NCI-H1694 (cell line): ENCODE measurements at regions not wholly inside any gene's neighbourhood (a gene's known extent, or its start where the extent isn't known, plus 50 kb on each side); places are given as distances from the start of the nearest gene placed in this dataset.
"Not testable (repeated sequence)": the region's sequence is repeated elsewhere in the genome, so short reads cannot be mapped to it uniquely, and the experiment has no call there.

Experiments
- DNase-seq: peaks from one replicate; lab custom pipeline; 2025; lab: John Stamatoyannopoulos, UW

DNA sequence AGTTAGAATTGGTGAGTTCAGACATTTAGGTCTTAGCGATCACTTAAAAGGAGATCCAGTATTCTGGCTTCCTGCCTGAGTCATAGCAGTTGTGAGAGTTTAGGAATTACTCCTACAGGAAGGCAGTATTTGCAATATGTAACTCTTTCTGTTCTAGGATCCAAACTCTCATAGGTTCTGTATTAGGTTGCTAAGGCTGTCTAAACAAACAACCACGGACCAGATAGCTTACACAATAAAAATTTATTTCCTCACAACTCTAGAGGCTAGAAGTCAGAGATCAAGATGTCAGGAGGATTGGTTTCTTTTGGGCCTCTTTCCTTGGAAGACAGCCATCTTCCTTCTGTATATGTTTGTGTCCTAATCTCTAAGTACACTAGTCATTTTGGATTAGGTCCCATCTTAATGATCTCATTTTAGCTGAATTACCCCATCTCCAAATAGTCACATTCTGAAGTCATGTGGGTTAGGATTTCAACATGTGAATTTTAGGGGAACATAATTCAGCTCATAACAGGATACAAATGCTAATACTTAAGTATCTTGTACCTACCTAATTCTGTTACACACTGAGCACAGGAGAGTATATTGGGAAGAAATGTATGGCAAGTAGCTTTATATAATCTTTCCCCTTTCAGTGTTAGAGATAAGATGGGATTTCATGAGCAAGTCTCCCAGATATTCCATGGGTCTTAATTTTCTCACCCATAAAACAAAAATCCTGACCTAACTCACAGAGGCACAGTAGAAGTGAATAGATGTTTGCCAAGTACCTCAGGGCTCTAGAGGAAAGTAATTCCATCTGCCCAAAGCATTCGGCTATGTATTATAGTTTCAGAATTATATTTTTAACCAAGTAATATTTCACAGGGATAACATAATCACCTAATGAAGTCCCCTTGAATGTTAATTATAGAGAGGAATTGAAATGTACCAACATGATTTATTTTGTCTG lies 144.4 kb downstream of the PTBP2 start:
- DNase-seq, result no peak

GRCh38 chr1:96872757-96873156 lies 151.2 kb downstream of the PTBP2 start:
- DNase-seq, result no peak

GRCh38 chr1:96878640-96879039 lies 157.1 kb downstream of the PTBP2 start:
- DNase-seq, result no peak

DNA sequence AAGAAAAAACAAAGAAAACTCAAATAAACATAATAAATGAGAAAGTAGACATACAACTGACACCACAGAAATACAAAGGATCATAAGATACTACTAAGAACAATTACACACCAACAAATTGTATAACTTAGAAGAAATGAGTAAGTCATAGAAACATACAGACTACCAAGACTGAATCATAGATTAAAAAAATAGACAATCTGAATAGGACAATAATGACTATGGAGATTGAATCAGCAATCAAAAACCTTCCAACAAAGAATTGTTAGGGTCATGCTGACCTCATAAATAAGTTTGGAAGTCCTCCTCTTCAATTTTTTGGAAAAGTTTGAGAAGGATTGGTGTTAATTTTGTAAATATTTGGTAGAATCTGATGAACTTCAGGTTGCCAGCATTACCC lies 159.0 kb downstream of the PTBP2 start:
- DNase-seq, result no peak

DNA sequence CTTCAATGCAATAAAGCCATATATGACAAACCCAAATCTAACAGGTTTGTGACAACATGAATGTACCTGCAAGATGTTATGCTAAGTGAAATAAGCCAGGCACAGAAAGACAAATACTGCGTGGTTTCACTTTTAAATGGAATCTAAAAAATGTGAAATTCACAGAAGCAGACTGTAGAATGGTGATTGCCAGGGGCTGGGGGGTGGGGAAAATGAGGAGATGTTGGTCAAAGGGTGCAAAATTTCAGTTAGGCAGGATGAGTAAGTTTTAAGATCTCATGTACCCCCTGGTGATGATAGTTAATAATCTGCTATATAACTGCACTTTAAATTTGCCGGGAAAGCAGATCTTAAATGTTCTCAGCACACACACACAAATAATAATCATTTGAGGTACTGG lies 160.5 kb downstream of the PTBP2 start:
- DNase-seq, result no peak

GRCh38 chr1:96886474-96886873 lies 164.9 kb downstream of the PTBP2 start:
- DNase-seq, result no peak

DNA sequence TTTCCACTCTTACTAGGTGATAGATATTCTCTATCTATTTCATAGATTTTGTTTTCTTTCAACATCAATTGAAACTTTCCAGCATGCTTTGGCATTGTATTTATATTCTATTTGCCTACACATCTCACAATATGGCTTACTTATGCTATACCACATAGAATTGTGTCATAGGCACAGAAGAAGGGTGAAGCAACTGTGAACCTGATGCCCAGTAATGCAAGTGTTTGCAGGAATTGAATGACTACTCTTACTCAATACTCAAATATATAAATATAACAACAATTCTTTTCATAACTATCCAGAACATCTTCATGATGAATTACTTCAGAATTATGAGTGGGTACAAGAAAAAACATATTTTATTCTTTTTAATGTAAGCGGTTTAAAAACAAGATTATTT lies 165.9 kb downstream of the PTBP2 start:
- no peak for DNase-seq

DNA sequence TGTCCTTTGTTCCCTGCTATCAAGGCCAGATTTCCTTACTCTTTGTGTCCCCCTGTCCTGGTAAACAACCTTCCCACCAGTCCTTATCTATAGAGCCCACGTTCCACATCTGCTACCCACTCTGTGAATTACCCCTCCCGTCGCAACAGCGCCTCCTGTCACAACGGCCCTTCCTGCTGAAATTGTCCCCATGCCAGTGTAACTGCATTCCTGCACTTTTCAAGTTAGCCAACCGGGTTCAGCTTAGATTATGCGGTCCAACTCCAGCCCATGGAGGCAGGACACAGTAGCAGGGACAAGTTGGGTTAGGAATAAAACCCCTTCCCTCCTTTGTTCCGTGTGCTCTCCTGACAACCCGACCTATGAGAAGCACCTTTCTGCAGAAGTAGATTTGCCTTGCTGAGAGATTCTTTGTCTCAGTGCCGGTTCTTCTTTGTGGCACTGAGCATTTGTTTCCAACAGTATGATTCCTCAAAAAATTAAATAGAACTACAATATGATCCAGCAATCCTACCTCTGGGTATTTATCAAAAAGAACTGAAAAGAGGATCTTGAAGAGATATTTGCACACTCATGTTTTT lies 180.3 kb downstream of the PTBP2 start:
- DNase-seq, result no peak

- no peak for DNase-seq
Observed at GRCh38 chr1:96912248-96912647, 190.7 kb downstream of the PTBP2 start.

DNA sequence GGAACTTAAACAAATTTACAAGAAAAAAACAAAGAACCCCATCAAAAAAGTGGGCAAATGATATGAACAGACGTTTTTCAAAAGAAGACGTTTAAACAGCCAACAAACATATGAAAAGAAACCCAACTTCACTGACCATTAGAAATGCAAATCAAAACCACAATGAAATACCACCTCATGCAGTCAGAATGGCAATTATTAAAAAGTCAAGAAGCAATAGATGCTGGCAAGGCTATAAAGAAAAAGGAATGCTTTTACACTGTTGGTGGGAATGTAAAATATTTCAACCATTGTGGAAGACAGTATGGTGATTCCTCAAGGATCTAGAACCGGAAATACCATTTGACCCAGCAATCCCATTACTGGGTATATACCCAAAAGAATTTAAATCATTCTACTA lies 194.1 kb downstream of the PTBP2 start:
- DNase-seq, result not testable (repeated sequence)

DNA sequence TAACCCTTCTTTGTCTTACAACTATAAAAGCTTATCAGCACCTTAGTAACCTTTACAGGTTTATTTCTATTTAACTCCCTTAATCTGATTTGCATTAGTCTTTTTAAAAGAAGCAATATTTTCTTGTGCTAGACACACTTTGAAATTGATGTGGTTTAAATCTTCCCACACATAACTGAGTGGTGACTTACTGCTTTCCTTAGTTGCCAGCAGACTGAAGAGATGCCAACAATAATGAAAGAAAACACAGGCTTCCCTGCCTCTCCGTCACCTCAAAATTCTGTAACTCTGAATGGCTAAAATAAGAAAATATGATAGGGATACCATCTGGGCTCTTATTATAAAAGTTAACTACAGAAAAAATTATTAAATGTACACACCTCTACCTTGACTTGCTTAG lies 196.8 kb downstream of the PTBP2 start:
- no peak for DNase-seq

DNA sequence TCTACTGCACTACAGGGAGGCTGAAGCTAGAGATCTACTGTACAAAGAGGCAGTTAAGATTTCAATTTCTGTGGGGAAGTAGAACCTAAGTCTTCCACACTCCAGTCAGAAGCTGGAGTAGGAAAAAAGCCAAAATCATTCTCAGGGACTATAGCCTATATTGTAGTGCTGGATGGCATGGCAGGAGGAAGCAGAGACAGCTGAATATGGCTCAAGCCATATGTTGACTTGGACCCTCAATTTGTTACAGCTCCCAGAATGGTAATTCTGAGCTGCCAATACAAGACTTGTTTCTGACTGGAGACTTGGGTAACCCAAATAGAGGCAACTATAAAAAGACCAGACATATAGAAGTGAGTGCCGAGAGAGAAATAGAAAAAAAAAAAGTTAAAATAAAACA lies 200.6 kb downstream of the PTBP2 start:
- DNase-seq, result no peak

- DNase-seq, result no peak
Observed at GRCh38 chr1:96923753-96924152, 202.2 kb downstream of the PTBP2 start.

- no peak for DNase-seq
Observed at GRCh38 chr1:96926176-96926575, 204.6 kb downstream of the PTBP2 start.

DNA sequence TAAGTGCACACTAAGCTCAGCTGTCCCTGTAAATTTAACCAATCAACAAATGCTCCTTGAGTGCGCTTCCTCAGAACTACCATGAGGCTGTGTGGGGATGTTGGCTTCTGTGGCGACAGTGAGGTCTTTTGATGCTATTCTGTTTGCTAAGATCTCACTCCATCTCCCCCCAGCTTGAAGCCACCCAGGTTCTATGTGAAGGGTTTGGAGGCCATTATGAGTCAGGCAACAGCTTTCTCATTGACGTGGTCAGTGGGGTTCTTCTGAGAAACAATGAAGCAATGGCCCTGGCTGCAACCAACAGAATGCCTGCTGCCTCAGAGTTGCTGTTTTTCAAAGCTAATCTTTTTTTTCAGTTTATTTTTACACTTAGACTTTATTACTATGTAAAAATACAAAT lies 205.5 kb downstream of the PTBP2 start:
- DNase-seq, result no peak

GRCh38 chr1:96931136-96931535 lies 209.6 kb downstream of the PTBP2 start:
- no peak for DNase-seq

DNA sequence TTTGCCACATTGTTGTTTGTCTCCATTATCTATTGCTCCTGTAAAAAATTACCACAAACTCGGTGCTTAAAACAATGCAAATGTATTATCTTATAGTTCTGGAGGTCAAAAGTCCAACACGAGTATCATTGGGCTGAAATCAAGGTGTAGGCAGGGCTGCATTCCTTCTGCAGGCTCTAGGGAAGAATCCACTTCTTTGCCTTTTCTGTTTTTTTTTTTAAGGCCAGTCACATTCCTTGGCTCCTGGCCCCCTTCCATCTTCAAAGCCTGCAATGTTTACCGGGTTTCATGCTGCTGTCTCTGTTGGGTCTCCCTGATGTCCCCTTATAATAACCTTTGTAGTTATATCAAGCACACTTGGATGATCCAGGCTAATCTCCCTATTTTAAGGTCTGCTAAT lies 212.7 kb downstream of the PTBP2 start:
- no peak for DNase-seq

DNA sequence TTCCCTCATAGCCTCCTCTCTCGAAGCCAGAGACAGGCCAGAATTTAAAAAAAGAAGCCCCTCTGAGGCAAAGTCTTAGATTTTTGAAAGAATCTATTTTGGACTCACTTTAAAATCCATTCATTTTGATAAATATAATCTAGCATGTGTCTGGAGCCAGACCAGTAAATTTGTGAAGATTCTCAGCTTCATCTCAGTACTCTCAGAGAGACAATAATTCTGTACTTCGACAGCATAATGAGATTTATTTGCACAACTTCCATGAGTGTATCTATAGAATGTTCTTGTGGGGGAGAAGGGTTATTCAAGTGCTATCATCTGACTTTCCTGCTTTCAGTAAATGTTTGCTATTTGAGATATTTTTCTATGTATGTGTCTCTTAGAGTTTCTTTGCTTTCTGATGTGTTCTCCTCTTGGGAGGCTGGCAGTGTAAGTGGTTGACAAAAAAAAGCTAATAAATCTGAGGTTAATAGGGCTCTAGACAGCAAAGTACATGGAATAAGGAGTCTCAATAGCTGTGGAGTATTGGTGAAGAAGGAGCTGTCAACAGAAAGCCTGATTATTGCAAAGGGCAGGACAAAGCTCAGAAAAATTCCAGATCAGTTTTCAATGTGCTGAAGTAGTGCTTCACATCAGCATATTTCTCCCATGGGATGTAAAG lies 223.0 kb downstream of the PTBP2 start:
- no peak for DNase-seq

- DNase-seq, result no peak
Observed at GRCh38 chr1:96945509-96946084, 224.0 kb downstream of the PTBP2 start.

- no peak for DNase-seq
Observed at GRCh38 chr1:96955307-96956012, 233.9 kb downstream of the PTBP2 start.

GRCh38 chr1:96962216-96962615 lies 240.6 kb downstream of the PTBP2 start:
- no peak for DNase-seq

GRCh38 chr1:96962751-96963211 lies 241.2 kb downstream of the PTBP2 start:
- no peak for DNase-seq
